Neural cell (in vitro differentiated cells): ENCODE measurements at regions not wholly inside any gene's neighbourhood (a gene's known extent, or its start where the extent isn't known, plus 50 kb on each side); places are given as distances from the start of the nearest gene placed in this dataset.

Source experiments
- EP300 ChIP-seq: fragments of 450-650 bp; conservative IDR thresholded peaks from 2 replicates; pipeline ENCODE4 v1.6.1; 2014; ENCODE audit warnings: antibody characterized with exemption, mild to moderate bottlenecking, moderate library complexity; ENCODE audit not compliant: poor library complexity, severe bottlenecking
- EZH2 ChIP-seq: fragments of 200-600, 300-800 bp; shearing (Covaris generic), sonication (generic); IDR thresholded peaks from 2 replicates; pipeline ENCODE4 v1.6.1; 2014; ENCODE audit warnings: antibody characterized with exemption, low read length, borderline replicate concordance, mild to moderate bottlenecking; ENCODE audit not compliant: insufficient read depth, poor library complexity, severe bottlenecking
- POLR2AphosphoS5 ChIP-seq: IDR thresholded peaks from 2 replicates; pipeline ENCODE4 v1.6.1; 2012
- RAD21 ChIP-seq: fragments of 450-650 bp; conservative IDR thresholded peaks from 2 replicates; pipeline ENCODE4 v1.6.1; 2014; ENCODE audit warnings: antibody characterized with exemption, mild to moderate bottlenecking, moderate library complexity
- SMC3 ChIP-seq: fragments of 450-650 bp; conservative IDR thresholded peaks from 2 replicates; pipeline ENCODE4 v1.6.1; 2014; ENCODE audit warnings: antibody characterized with exemption, mild to moderate bottlenecking, moderate library complexity; ENCODE audit not compliant: poor library complexity
- TAF1 ChIP-seq: IDR thresholded peaks from 2 replicates; pipeline ENCODE4 v1.6.1; 2012; ENCODE audit warnings: low read depth
- TF ChIP-seq, protein P1 (sequence below): fragments of 450-650 bp; IDR thresholded peaks from 2 replicates; pipeline ENCODE4 v1.5.1; 2014; ENCODE audit warnings: antibody characterized with exemption, mild to moderate bottlenecking, moderate library complexity; ENCODE audit not compliant: poor library complexity, severe bottlenecking
- TF ChIP-seq, protein P2 (sequence below): IDR thresholded peaks from 2 replicates; pipeline ENCODE4 v1.6.1; 2012; ENCODE audit warnings: borderline replicate concordance

DNA sequence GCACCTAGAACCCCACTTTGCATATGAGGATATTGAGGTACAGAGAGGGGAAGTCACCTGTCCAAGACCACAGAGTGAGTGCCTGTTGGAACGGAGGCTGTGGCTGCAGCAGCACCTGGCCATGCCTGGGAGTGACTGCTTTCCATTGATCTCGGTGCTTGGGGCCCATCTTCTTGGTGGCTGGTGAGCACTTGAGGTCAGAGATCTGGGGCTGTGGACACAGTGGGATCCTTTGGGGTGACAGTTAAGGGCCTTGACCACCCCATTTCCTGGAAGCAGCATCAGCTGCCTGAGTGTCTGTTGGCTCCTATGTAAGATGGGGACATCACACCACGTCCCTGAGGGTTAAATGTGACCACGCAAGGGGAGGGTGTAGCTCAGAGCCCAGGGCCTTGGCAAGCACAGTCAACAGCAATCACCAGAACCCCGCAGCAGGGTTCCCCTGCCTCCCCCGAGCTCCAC lies 111.7 kb downstream of the IRF8 start:
- TF ChIP-seq, protein P1, sequence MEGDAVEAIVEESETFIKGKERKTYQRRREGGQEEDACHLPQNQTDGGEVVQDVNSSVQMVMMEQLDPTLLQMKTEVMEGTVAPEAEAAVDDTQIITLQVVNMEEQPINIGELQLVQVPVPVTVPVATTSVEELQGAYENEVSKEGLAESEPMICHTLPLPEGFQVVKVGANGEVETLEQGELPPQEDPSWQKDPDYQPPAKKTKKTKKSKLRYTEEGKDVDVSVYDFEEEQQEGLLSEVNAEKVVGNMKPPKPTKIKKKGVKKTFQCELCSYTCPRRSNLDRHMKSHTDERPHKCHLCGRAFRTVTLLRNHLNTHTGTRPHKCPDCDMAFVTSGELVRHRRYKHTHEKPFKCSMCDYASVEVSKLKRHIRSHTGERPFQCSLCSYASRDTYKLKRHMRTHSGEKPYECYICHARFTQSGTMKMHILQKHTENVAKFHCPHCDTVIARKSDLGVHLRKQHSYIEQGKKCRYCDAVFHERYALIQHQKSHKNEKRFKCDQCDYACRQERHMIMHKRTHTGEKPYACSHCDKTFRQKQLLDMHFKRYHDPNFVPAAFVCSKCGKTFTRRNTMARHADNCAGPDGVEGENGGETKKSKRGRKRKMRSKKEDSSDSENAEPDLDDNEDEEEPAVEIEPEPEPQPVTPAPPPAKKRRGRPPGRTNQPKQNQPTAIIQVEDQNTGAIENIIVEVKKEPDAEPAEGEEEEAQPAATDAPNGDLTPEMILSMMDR: no peak
- TF ChIP-seq POLR2AphosphoS5: no peak
- TF ChIP-seq EZH2: no peak
- no peak for TF ChIP-seq EP300
- TF ChIP-seq, protein P2, sequence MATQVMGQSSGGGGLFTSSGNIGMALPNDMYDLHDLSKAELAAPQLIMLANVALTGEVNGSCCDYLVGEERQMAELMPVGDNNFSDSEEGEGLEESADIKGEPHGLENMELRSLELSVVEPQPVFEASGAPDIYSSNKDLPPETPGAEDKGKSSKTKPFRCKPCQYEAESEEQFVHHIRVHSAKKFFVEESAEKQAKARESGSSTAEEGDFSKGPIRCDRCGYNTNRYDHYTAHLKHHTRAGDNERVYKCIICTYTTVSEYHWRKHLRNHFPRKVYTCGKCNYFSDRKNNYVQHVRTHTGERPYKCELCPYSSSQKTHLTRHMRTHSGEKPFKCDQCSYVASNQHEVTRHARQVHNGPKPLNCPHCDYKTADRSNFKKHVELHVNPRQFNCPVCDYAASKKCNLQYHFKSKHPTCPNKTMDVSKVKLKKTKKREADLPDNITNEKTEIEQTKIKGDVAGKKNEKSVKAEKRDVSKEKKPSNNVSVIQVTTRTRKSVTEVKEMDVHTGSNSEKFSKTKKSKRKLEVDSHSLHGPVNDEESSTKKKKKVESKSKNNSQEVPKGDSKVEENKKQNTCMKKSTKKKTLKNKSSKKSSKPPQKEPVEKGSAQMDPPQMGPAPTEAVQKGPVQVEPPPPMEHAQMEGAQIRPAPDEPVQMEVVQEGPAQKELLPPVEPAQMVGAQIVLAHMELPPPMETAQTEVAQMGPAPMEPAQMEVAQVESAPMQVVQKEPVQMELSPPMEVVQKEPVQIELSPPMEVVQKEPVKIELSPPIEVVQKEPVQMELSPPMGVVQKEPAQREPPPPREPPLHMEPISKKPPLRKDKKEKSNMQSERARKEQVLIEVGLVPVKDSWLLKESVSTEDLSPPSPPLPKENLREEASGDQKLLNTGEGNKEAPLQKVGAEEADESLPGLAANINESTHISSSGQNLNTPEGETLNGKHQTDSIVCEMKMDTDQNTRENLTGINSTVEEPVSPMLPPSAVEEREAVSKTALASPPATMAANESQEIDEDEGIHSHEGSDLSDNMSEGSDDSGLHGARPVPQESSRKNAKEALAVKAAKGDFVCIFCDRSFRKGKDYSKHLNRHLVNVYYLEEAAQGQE: no peak
- TF ChIP-seq TAF1: no peak
- TF ChIP-seq SMC3: no peak
- no peak for TF ChIP-seq RAD21
